SK-N-SH (cell line): ENCODE measurements at regions not wholly inside any gene's neighbourhood (a gene's known extent, or its start where the extent isn't known, plus 50 kb on each side); places are given as distances from the start of the nearest gene placed in this dataset.

Experiments used
- CTCF ChIA-PET: fragments of 300-600, 350-600 bp; formaldehyde crosslinking; extraction: SDS; loops from one replicate; lab custom pipeline; 2021; lab: Yijun Ruan, JAX
- POLR2A ChIA-PET: fragments of 350-600 bp; sonication (Branson Sonifier 250); formaldehyde crosslinking; extraction: SDS; loops from one replicate; lab custom pipeline; 2020; ENCODE audit warnings: antibody characterized with exemption, inconsistent platforms; lab: Yijun Ruan, JAX
- DNase-seq: peaks from one replicate; pipeline ENCODE4 v3.0.0; 2012
- H2AFZ ChIP-seq: fragments of 200-600 bp; sonication (generic); 2 replicates; pipeline ENCODE4 v1.8.1; 2016; ENCODE audit warnings: antibody characterized with exemption, mild to moderate bottlenecking, low read depth
- H3F3A ChIP-seq: fragments of 200-600 bp; sonication (generic); replicated peaks from 2 replicates; pipeline ENCODE3; 2016; ENCODE audit warnings: antibody characterized with exemption, mild to moderate bottlenecking; ENCODE audit not compliant: insufficient read depth
- H3K27ac ChIP-seq, 2 experiments: fragments of 200-500 bp in 1 of 2; fragments of 200-600 bp in 1 of 2; sonication (Bioruptor generic) in 1 of 2; sonication (generic), shearing (Covaris generic) in 1 of 2; 2 replicates each; pipeline versions ENCODE4 v1.5.1 to v1.6.1; 2014 to 2016; ENCODE audit warnings: low read depth in 2 of 2, inconsistent platforms in 1 of 2, low read length in 1 of 2, mild to moderate bottlenecking in 1 of 2, mixed read lengths in 1 of 2
- H3K27me3 ChIP-seq: fragments of 200-600 bp; sonication (generic), shearing (Covaris generic); 2 replicates; pipeline ENCODE4 v1.6.1; 2016; ENCODE audit warnings: mixed run types; ENCODE audit not compliant: insufficient read depth
- H3K36me3 ChIP-seq, 2 experiments: fragments of 200-500 bp in 1 of 2; fragments of 200-600 bp in 1 of 2; sonication (Bioruptor generic) in 1 of 2; sonication (generic) in 1 of 2; replicated peaks in 1 of 2; 2 replicates each; pipeline versions ENCODE3 to v1.5.1; 2014 to 2016; ENCODE audit warnings: low read length in 1 of 2, mild to moderate bottlenecking in 1 of 2; ENCODE audit not compliant: insufficient read depth in 2 of 2, control insufficient read depth in 1 of 2
- H3K4me1 ChIP-seq, 2 experiments: fragments of 200-500 bp in 1 of 2; fragments of 200-600 bp in 1 of 2; sonication (Bioruptor generic) in 1 of 2; sonication (generic), shearing (Covaris generic) in 1 of 2; 2 replicates each; pipeline versions ENCODE4 v1.5.1 to v1.6.1; 2014 to 2016; ENCODE audit warnings: low read depth in 1 of 2, low read length in 1 of 2, mixed run types in 1 of 2; ENCODE audit not compliant: insufficient read depth in 2 of 2, control insufficient read depth in 1 of 2
- H3K4me2 ChIP-seq: fragments of 200-600 bp; sonication (generic), shearing (Covaris generic); 2 replicates; pipeline ENCODE4 v1.6.1; 2017; ENCODE audit warnings: mixed run types
- H3K4me3 ChIP-seq, 2 experiments: fragments of 200-500 bp in 1 of 2; fragments of 200-600 bp in 1 of 2; sonication (Bioruptor generic) in 1 of 2; sonication (generic), shearing (Covaris generic) in 1 of 2; 2 replicates each; pipeline versions ENCODE4 v1.5.1 to v1.8.1; 2014 to 2016; ENCODE audit warnings: low read depth in 2 of 2, inconsistent platforms in 1 of 2, low read length in 1 of 2, mild to moderate bottlenecking in 1 of 2, mixed read lengths in 1 of 2, moderate library complexity in 1 of 2
- H3K79me2 ChIP-seq: fragments of 200-600 bp; sonication (generic); 2 replicates; pipeline ENCODE4 v1.8.1; 2017; ENCODE audit warnings: mild to moderate bottlenecking; ENCODE audit not compliant: insufficient read depth
- H3K9ac ChIP-seq: fragments of 200-600 bp; sonication (generic); 2 replicates; pipeline ENCODE4 v1.6.1; 2017; ENCODE audit warnings: mixed run types
- H3K9me2 ChIP-seq: fragments of 200-600 bp; sonication (generic); 2 replicates; pipeline ENCODE4 v1.6.1; 2017; ENCODE audit warnings: mixed run types
- H3K9me3 ChIP-seq: fragments of 200-600 bp; sonication (generic); 2 replicates; pipeline ENCODE4 v1.6.1; 2017; ENCODE audit warnings: mixed run types, mild to moderate bottlenecking, moderate library complexity
- H4K20me1 ChIP-seq: fragments of 200-600 bp; sonication (generic); 2 replicates; pipeline ENCODE4 v1.6.1; 2017; ENCODE audit warnings: mild to moderate bottlenecking, mixed run types; ENCODE audit not compliant: insufficient read depth
- EP300 ChIP-seq, 2 experiments: IDR thresholded peaks; 2 replicates each; pipeline versions ENCODE4 v1.4.0 to v1.6.1; 2012; ENCODE audit warnings: borderline replicate concordance in 1 of 2, low read depth in 1 of 2, low read length in 1 of 2
- EZH2phosphoT487 ChIP-seq: fragments of 200-600 bp; sonication (generic); IDR thresholded peaks from 2 replicates; pipeline ENCODE4 v1.6.1; 2017; ENCODE audit warnings: low read depth, mixed run types, mild to moderate bottlenecking, antibody characterized with exemption, moderate library complexity, borderline replicate concordance
- FOSL2 ChIP-seq: IDR thresholded peaks from 2 replicates; pipeline ENCODE4 v1.4.0; 2012; ENCODE audit warnings: low read depth, mild to moderate bottlenecking, moderate library complexity, borderline replicate concordance
- FOXJ3 ChIP-seq: sonication (generic); formaldehyde crosslinking; IDR thresholded peaks from 2 replicates; pipeline ENCODE4 v1.5.1; 2020; ENCODE audit warnings: mild to moderate bottlenecking, missing genetic modification reagents
- FOXM1 ChIP-seq: IDR thresholded peaks from 2 replicates; pipeline ENCODE4 v1.4.0; 2012; ENCODE audit warnings: low read depth, mild to moderate bottlenecking
- IRF3 ChIP-seq: fragments of 150-350 bp; IDR thresholded peaks from 2 replicates; pipeline ENCODE4 v1.6.1; 2016; ENCODE audit warnings: mild to moderate bottlenecking, low read depth, low read length
- RAD21 ChIP-seq: IDR thresholded peaks from 2 replicates; pipeline ENCODE4 v1.6.1; 2012; ENCODE audit warnings: mild to moderate bottlenecking, low read length
- REST ChIP-seq: IDR thresholded peaks from 2 replicates; pipeline ENCODE4 v1.6.1; 2012; ENCODE audit warnings: mild to moderate bottlenecking, low read depth, low read length, moderate library complexity
- RXRA ChIP-seq: IDR thresholded peaks from 2 replicates; pipeline ENCODE4 v1.4.0; 2012; ENCODE audit warnings: low read depth, mild to moderate bottlenecking, borderline replicate concordance
- SIN3A ChIP-seq: IDR thresholded peaks from 2 replicates; pipeline ENCODE4 v1.6.1; 2012; ENCODE audit warnings: low read depth, mild to moderate bottlenecking, low read length, moderate library complexity, borderline replicate concordance
- SMC3 ChIP-seq: IDR thresholded peaks from 2 replicates; pipeline ENCODE4 v1.6.1; 2012; ENCODE audit warnings: low read depth, low read length, improper control_type of control experiment
- TAF1 ChIP-seq: IDR thresholded peaks from 2 replicates; pipeline ENCODE4 v1.6.1; 2012; ENCODE audit warnings: low read depth, mild to moderate bottlenecking, low read length, moderate library complexity, borderline replicate concordance
- TCF12 ChIP-seq: IDR thresholded peaks from 2 replicates; pipeline ENCODE4 v1.4.0; 2012
- USF1 ChIP-seq: IDR thresholded peaks from 2 replicates; pipeline ENCODE4 v1.4.0; 2012; ENCODE audit warnings: low read depth, borderline replicate concordance
- YY1 ChIP-seq: IDR thresholded peaks from 2 replicates; pipeline ENCODE4 v1.4.0; 2012; ENCODE audit warnings: low read depth, mild to moderate bottlenecking
- WGBS: methylation state at CpG from one replicate; pipeline ENCODE4 v1.1.6; 2017; ENCODE audit warnings: low lambda C conversion rate; 5-methylcytosine and 5-hydroxymethylcytosine counted together
- TF ChIP-seq, protein P1 (sequence below): IDR thresholded peaks from 2 replicates; pipeline ENCODE4 v1.4.0; 2012; ENCODE audit warnings: low read depth, borderline replicate concordance

- Histone ChIP-seq H3K27ac (no peak overlapping the region), H3F3A (no peaks in the 10 kb centered on the region), H4K20me1 (no peaks in the 10 kb centered on the region), H3K4me1 (no peaks in the 10 kb centered on the region), H3K79me2 (no peaks in the 10 kb centered on the region), H2AFZ (no peak overlapping the region), H3K9ac (no peak overlapping the region), H3K9me3 (no peaks in the 10 kb centered on the region), H3K4me3 (no peak overlapping the region), H3K4me2 (no peak overlapping the region), H3K36me3 (no peaks in the 10 kb centered on the region), H3K9me2 (no peaks in the 10 kb centered on the region), H3K27me3 (peaks cover 4% of the 10 kb centered on the region; the same call in 1 of the 2 replicates)
- 63% methylated on average over 1 of the region's 1 CpG for WGBS
- DNase-seq: no peak
- ChIA-PET POLR2A (no interaction called here), CTCF (no interaction called here)
- TF ChIP-seq TAF1: no peak
- no peak for TF ChIP-seq YY1
- no peak for TF ChIP-seq EZH2phosphoT487
- TF ChIP-seq EP300 (IDR thresholded peaks at IDR 0.05; ENCODE audit: borderline replicate concordance in 1 of 2, low read depth in 1 of 2, low read length in 1 of 2): no peak
- no peak for TF ChIP-seq RAD21
- TF ChIP-seq SIN3A: no peak
- no peak for TF ChIP-seq RXRA
Measured at GRCh38 chr2:48026865-48027264, 120.6 kb upstream of the FBXO11 start.

DNA sequence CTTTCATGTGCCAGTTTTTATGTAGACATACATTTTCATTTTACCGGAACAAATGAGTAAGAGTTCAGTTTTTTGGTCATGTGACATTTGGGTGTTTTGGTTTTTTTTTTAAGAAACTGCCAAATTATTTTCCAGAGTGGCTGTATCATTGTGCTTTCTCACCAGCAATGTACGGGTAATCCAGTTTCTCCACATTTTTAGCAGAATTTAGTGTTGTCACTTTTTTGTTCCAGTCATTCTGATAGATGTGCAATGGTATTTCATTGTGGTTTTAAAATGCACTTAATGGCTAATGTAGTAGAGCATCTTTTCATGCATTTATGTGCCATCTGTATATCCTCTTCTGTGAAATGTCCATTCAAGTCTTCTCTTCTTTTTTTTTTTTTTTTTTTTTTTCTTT is 126.5 kb upstream of the FBXO11 start:
- no peak overlapping the region for H3K4me3 ChIP-seq
- no peaks in the 10 kb centered on the region for H3K9me2 ChIP-seq
- POLR2A ChIA-PET: no interaction called here
- H3K4me2 ChIP-seq: no peak overlapping the region
- no peak overlapping the region for H3K27ac ChIP-seq
- TF ChIP-seq YY1: no peak
- TF ChIP-seq, protein P1, sequence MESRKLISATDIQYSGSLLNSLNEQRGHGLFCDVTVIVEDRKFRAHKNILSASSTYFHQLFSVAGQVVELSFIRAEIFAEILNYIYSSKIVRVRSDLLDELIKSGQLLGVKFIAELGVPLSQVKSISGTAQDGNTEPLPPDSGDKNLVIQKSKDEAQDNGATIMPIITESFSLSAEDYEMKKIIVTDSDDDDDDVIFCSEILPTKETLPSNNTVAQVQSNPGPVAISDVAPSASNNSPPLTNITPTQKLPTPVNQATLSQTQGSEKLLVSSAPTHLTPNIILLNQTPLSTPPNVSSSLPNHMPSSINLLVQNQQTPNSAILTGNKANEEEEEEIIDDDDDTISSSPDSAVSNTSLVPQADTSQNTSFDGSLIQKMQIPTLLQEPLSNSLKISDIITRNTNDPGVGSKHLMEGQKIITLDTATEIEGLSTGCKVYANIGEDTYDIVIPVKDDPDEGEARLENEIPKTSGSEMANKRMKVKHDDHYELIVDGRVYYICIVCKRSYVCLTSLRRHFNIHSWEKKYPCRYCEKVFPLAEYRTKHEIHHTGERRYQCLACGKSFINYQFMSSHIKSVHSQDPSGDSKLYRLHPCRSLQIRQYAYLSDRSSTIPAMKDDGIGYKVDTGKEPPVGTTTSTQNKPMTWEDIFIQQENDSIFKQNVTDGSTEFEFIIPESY: no peak
- no peak for DNase-seq
- H4K20me1 ChIP-seq: no peaks in the 10 kb centered on the region
- 59% methylated on average over 2 of the region's 2 CpGs for WGBS
- H3K9ac ChIP-seq: no peak overlapping the region
- no peaks in the 10 kb centered on the region for H3F3A ChIP-seq
- no peaks in the 10 kb centered on the region for H3K79me2 ChIP-seq
- no peaks in the 10 kb centered on the region for H3K4me1 ChIP-seq
- 0 out of 2 replicates have a peak, but pooled peaks cover 3% of the 10 kb centered on the region for H3K27me3 ChIP-seq
- H2AFZ ChIP-seq: no peak overlapping the region
- CTCF ChIA-PET: no interaction called here
- H3K9me3 ChIP-seq: no peaks in the 10 kb centered on the region
- H3K36me3 ChIP-seq: no peaks in the 10 kb centered on the region

DNA sequence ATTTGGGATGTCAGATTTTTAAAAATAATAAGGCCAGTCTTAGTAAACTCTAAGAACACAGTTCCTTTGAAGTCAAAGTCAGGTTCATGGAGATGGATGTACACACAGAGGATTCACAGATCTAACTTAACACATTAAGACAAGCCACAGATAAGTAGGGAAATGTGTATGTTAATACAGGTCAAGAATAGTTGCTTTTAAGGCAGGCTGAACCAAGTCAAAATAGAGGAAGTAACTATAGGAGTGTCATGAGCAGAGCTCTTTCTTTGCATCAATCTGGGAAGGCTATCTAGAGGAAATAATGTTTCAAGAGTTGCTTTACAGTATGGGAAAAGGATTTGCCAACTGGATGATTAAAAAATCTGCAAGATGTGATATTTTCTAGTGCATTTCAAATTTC is 128.0 kb upstream of the FBXO11 start:
- no peak overlapping the region for H2AFZ ChIP-seq
- H3K79me2 ChIP-seq: no peaks in the 10 kb centered on the region
- H3K4me3 ChIP-seq: no peak overlapping the region
- ChIA-PET POLR2A (no interaction called here), CTCF (interaction anchor here (0.7 kb wide), 1 partner anchor 73 kb away, joined by 3 read pairs; no protein-coding TSS in a partner anchor)
- no peaks in the 10 kb centered on the region for H3K9me2 ChIP-seq
- H3K4me2 ChIP-seq: no peak overlapping the region
- no peaks in the 10 kb centered on the region for H3K36me3 ChIP-seq
- no peaks in the 10 kb centered on the region for H3F3A ChIP-seq
- H3K27me3 ChIP-seq: no peaks in the 10 kb centered on the region
- no peak for DNase-seq
- no peaks in the 10 kb centered on the region for H3K9me3 ChIP-seq
- H3K27ac ChIP-seq: no peak overlapping the region
- no peaks in the 10 kb centered on the region for H4K20me1 ChIP-seq
- H3K4me1 ChIP-seq: no peaks in the 10 kb centered on the region
- no peak overlapping the region for H3K9ac ChIP-seq
- TF ChIP-seq REST (no peak), FOXM1 (no peak), FOXJ3 (CRISPR knock-in tag) (no peak), SMC3 (no peak), IRF3 (no peak), TCF12 (no peak), FOSL2 (no peak), USF1 (no peak)
